UCSD-AML1 (cell line): ENCODE measurements at regions not wholly inside any gene's neighbourhood (a gene's known extent, or its start where the extent isn't known, plus 50 kb on each side); places are given as distances from the start of the nearest gene placed in this dataset.

Source experiments
- DNase-seq: peaks from one replicate; lab custom pipeline; 2025; ENCODE audit not compliant: unreplicated experiment; lab: John Stamatoyannopoulos, UW

DNA sequence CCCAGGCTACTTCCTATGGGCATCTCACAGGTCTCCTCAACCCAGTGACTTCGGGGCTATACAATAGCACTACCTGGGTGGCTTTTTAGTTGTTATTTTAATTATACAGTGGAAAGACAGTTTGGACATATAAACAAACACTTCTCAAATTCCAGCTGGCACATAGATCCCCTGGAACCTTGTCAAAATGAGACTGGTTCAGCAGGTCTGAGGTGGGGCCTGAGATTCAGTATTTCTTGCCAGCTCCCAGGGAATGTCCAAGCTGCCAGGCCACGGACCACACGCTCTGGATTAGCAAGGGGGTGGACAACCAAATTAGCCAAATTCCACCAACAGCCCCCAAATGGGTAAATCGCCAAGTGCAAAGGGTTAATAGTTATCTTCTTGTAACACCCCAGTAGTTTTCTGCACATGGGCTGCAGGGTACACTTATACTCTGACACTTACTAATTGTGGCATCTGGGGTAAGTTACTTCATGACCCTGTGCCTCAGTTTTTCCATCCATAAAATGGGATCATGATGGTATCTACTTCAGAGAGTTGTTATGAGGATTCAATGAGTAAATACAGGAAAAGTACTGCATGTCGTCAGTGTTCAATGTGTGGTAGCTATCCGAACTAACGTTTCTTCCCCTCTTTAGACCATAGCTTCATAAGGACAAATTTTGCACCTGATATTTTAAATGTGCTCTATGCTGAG lies 789.4 kb upstream of the TBX3 start:
- DNase-seq: no peak

DNA sequence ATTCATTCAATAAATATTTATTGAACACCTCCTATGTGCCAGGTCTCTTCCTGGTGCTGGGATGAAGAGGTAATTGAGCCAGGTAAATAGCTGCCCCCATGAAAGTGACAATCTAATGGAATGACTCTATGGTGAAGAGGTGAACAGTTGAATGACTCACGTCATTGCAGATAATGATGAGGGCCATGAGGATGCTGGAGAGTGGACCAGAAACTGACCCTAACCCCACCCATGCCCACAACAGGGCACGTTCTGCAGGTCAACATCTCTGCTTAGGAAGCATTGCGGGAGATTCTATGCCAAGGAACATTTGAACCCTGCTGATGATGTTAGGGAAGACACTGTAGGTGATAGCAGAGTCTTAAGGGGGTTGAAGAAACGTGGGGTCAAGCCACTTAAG lies 788.9 kb upstream of the TBX3 start:
- no peak for DNase-seq

DNA sequence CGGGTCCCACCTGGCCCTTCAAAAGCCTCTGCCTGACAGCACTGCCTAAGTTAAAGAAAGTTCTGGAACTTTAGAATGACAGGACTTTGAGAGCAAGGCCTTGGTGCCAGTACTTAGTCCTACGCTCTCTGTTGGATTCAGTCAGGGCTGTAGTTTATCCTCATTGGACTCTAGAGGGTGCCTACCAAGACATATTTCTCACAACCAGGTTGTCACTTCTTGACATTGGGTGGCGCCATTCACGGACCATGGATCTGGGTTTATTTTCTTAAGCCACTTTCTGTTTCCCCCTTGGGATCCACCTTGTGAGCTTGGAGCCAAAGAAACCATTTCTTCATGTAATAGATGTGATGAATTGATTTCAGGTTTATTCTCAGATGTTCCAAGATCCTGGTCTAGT lies 787.0 kb upstream of the TBX3 start:
- no peak for DNase-seq

DNA sequence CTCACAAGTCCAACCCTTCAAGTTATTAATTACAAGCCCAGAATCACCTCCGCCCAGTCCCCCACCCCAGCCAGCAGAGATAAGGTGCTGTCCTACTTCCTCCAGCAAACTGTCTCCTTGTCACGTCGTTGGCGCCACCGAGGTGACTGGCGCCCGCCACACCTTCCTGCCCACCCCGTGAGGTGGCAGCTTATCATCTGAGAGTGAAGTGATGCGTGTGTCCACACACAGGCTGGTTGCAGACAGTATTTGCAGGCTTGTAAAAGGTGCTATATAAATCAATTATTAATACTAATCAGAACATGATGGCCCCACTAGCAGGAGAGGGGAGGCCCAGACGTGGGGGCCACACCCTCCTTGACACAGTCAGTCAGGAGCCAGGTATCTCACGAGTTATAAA lies 786.6 kb upstream of the TBX3 start:
- no peak for DNase-seq

DNA sequence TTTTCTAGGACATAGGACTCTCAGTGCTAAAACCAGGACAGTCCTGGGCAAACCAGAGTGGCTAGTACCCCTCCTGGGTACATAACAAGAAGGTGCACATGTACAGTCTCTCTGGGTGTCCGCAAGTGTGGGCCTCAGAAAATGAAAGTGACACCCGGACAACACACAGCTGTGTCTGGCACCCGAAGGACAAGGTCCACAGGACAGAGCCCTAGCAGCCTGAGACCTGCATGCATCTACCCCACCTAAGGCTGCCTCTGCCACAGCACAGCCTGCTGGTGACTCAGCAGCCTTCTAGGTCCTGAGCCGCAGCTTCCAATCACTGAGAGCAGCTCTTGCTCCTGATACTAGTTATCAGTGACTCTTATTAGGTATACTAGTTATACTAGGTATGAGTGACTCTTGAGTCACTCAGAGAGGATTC lies 784.1 kb upstream of the TBX3 start:
- DNase-seq: no peak

DNA sequence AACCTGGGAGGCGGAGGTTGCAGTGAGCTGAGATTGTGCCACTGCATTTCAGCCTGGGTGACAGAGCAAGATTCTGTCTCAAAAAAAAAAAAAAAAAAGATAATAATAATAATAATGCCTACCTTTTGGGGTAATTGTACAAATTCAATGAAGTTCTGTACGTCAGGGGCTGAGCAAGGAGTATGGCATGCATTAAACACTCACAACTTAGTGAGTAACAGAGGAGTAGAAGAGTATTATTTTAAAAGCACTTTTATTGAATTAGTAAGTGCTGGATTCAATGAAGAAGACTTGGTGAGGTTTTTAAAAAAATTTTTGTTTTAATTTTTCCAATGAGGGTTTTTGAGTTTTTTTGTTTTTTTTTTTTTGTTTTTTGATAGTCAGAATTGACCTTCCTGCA lies 783.6 kb upstream of the TBX3 start:
- no peak for DNase-seq

DNA sequence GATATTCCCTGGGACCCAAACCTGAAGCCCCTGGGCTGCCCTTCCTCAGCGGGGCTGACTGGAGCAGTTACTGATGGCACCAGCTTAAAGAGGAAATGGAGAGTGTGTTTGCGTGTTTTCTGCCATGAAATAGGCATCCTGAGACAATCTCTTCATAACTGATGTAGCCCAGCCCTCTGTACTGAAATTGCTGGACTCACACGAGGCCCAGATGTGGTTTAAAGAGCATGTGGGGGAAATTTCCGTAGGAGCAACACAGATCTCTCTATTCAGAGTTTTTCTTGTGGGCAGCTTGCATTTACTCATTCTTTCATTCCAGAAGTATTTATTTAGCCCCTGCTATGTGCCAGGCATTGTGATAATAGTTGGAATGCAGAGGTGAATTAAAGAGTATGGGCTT lies 782.1 kb upstream of the TBX3 start:
- no peak for DNase-seq

DNA sequence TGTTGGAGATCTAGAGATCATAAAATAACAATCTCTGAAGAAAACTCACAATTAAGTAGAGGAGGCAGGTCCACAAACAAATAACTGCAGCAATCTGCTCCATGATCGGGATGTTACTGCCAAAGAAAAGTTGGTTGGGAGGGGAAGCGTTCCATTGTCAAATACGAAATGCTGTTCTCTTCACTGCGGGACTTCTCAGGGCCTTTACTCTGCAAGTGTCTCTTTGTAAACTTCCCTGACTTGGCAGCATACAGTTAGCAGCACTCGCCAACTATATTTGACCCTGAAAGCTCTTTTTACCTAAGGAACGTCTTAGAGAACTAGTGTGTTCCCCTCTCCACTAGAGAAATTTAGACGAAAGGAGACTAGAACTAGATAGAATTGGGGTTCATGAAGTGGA lies 780.7 kb upstream of the TBX3 start:
- no peak for DNase-seq

DNA sequence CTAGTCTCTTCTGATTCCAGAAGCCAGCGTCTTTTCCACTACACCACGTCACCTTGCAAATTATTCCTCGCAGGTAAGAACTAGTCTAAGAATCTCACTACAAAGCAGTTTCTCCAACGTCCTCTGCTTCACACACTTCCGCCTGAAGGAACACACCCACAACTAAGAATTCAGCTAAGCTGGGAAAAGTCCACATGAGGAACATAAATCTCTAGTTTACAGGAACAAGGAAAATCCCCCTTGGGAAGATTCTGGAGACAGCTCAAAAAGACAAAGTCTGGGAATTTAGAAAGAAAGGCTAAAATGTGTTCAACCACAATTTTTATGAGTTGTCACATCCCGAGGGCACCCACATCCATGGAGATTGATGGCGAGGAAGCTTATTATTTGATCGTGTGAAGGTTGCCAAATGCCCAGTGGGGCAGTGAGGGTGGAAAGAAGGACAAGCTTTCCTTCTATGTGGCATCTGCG lies 780.2 kb upstream of the TBX3 start:
- DNase-seq: no peak

DNA sequence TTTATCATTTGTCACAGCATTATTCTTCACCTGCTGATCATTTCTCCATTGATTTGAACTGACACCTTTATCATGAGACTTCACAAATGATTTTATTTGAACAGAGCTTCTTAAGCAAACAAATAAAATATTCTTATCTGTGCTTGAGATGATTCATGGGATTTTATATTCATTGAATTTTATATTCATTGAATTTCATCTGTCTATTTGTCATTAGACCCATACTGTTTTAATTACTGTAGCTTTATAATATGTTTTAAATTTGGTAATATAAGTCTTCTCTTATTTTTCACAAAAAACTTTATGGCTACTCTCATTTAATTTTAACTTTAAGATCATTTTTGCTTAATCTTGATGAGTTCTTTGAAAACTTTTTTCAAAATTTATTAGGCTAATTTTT lies 777.4 kb upstream of the TBX3 start:
- DNase-seq: no peak

DNA sequence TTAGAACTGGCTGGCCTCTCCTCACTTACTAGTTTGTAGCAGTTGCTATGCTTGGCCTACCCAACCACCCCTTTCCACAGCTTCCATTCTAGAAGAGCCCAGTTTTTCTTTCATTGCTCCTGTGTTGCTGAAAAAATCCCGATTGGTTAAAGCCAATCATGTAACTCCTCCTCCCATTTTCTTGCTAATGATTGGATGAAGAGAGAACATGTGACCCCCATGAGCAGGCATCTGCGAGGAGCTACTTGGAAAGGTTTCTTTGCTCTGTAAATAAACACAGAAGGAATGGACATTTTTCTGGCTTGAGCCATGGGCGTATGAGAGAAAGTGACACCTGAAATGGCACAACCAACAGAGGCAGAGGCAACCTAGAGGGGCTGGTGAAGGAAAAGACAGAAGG lies 773.8 kb upstream of the TBX3 start:
- no peak for DNase-seq

DNA sequence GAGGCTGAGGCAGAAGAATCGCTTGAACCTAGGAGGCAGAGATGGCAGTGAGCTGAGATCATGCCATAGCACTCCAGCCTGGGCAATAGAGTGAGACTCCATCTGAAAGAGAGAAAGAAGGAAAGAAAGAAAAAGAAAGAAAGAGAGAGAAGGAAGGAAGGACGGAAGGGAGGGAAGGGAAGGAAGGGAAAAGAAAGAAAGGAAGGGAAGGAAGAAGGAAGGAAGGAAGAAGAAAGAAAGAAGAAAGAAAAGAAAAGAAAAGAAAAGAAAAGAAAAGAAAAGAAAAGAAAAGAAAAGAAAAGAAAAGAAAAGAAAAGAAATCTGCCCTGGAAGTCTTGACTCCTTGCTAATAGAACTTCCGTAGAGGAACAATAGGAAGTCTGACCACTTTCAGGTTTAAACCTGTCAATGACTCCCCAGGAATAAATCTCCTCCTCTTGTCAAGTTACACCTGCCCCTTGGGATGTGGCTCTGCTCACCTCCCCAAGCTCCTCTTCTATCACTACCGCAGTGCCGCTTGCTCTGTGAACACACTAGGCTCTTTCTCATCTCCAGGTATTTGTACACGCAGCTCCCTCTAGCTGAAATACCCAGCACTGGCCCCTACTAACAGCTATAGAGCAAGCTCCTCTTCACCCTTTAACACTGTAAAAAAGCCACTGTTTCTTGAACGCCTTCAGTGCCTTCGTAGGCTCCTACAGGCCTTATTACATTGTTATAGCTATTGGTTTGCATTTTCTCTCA lies 773.1 kb upstream of the TBX3 start:
- no peak for DNase-seq

DNA sequence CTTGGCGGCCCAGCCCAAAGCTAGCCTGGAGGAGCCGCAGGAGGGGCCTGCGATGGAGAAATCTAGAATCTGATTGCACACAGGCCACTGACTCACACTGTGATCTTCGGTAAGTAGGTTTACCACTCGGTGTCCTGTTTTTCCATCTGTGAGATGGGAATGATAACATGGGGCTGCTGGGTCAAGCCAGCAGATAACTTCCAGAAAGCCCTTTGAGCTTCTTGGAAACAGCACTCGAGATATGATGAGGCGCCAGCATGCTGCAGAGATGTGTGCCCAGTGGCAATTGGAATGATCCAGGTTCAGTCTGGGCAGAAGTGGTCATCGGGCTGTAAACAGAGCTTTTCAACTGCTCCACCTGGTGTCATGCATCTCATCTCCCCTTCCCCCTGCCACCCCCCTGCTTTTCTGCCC lies 771.3 kb upstream of the TBX3 start:
- DNase-seq: no peak

DNA sequence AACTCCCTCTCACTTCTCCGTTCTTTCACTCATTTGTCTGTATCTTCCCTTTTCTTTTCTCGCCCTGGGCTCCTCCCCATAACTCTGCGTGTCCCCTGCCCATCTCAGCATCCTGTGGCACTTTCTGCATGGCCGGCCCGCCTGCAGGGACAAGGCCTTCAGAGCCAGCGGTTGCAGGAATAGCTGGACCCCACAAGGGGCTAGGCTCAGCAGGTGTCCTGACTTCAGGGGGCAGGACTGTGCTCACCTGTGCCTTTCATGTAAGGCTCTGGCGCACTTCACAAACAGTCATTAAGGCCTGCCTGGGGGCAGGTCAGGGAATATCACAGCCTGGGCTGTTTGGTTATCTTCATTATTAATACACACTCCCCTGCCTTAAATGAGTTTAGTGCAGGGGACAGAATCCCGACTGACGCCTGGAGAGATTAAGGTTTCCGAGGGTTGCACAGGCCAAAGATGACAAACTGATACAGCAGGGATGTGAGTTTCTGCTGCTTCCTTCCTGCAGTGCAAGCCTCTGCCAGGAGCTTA lies 768.8 kb upstream of the TBX3 start:
- DNase-seq: no peak

DNA sequence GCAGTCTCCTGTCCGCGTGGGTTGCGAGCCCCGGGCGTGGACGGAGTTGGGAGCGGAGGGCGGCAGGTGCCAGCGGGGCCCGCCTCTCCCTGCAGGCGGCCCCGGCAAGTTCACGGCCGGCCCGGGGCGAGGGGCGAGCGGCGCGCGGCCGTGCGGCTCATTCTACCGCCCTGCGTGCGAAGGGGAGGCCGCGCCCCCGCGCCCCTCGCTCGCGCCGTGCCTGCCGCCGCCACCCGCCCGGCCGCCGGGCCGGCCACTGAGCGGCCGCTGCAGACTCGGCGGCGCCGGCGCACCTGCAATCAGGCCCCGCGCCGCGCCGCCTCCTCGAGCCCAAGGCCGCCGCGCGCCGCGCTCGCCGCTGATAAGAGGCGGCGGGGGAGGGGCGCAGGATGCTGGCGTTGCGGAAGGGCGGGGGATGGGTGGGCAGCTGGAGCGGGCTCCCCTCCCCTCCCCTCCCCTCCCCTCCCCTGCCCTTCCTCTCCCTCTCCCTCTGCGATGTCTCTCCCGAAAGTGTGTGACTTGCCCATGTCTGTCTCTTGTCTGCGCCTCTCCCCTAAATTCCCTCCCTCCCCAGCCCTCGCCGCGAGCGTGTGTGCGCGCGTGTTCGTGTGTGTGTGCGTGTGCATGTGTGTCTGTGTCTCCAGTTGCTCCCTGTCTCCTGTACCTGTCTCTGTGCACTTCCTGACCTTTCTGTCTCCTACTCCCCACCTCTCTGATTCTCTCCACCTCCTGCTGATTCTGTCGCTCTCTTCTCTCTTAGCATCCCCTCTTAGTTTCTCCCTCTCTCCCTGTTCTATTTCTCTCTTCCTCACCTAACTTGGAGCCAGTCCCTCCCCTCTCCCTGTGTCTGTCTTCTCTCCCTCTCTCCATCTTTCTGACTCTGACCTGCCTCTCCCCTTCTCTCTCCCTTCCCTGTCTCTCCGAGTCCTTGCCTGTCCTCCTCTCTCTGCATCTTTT lies 768.1 kb upstream of the TBX3 start:
- DNase-seq: no peak

DNA sequence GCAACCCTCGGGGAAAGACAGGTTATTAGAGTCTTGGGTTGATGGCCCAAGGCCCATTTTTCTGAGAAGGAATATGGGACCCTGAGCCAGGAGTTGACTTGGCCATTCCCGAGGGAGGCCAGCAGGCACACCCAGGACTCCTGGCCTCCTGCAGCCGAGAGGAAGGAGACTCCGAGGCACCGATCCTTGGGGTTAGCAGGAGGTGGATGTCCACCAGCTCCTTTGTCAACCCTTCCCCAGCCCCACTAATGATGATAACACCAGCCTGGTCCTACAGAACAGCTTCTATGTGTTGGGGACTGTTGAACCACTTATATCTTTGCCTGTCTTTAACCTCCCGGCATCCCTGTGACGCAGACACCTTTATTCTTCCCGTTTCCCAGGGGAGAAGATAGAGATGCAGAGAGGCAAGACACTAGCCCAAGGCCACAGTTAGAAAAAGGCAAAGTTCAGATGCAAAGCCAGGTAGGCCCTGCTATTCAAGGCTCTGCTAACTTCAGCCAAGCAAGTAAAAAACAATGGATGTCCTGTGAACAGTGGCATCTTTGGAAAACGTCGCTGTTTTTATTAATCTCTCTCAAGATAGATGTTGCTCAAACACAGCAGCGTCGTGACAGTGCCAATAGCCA lies 767.3 kb upstream of the TBX3 start:
- DNase-seq: no peak

DNA sequence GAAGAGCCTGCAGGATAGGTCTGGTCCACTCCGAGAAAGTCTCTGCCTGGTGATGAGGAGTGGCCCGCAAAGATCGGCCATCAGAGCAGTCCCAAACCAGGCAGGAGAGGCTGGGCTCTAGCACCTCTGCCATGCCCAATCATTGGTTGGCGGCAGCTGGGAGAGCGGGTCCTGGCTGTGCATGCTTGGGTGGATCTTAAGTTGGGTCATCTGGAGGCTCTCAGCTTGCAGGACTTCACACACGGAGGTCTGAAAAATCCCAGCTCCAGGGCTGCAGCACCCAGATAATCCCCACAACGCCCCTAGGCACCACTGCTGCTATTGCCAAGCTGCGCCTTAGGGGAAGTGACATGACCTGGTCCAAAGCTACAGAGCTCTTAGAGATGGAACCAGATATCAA lies 766.7 kb upstream of the TBX3 start:
- no peak for DNase-seq

DNA sequence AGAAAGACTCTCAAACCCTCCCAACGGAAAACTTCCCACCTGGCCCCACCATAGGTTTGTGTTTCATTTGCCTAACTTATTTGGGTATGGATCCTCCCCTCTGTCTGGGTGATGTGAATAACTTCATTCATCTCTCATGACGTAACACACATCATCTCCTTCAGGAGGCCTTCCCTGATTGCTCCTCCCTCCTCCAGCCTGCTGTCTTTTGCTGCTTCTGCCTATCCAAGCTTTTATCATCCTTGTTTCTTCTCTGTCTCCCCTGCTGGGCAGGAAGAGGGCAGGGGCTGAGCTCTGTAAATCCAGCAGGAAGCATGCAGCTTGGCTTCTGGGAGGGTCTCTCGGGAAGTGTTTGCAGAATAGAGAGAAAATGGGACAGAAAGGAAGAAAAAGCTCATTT lies 766.0 kb upstream of the TBX3 start:
- DNase-seq: no peak

DNA sequence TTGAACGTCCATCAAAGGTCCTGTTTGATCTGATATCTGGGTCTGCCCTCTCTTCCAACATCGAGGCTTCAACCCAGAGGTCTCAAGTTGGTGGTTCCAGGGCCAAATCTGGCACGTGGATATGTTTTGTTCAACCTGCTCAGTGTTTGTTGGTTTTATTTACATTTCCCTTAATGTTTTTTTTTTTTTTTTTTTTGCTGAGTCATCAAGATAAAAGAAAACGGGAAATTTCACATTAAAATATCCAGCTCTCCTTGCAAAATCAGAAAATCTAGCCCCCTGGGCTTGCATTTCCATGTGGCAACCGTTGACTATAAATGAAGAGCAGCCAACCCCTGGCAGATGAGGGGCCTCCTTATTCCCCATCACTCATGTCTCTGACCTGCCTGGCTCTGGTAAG lies 765.6 kb upstream of the TBX3 start:
- no peak for DNase-seq

DNA sequence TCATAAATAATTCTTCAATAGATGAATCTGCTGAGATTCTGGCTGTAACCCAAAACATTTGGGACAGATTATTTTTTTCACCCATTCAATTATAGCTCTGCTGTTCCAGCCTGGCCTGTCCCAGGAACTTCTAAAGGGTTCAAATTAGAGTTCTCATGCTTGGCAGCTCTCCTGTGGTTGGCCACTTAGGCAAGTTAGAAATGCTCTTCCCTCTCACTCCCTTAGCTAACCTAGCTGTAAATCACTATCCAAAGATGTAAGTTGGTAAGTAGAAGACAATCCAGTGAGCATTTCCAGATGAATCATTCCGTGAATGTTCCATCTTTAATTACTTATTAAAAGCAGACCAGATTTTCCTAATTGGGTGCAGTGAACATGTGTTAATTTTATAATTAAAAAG lies 760.4 kb upstream of the TBX3 start:
- no peak for DNase-seq

DNA sequence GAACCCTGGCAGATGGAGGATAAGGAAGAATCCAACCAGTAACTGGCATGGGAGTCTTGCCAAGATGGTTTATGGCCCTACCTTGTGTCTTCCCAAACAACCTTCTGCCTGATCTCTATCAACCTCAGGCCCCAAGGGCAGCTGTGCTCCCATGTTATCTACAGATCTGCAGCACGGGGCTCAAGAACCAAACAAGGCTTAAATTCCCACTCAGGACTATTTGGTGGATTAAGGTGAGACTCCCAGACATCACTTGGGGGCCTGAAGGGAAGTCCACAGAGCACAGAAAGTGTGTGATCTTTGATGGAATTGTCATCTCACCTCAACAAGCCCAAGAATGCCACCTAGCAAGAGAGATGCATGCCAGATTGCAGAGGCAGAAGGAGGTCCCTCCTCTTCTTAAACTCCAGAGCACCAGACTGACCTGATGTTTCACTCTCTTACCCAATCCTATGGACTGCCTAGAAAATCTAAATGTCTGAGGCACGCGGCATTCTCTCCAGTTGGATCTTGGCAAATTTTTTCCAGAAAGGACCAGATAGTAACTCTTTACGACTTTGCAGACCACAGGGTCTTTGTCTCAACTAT lies 759.5 kb upstream of the TBX3 start:
- DNase-seq: no peak
